NCI-H446 treated with DMSO at 0.1 percent for 48 hours (cell line): ENCODE measurements at regions not wholly inside any gene's neighbourhood (a gene's known extent, or its start where the extent isn't known, plus 50 kb on each side); places are given as distances from the start of the nearest gene placed in this dataset.

Experiments used
- DNase-seq: peaks from one replicate; lab custom pipeline; 2025; lab: John Stamatoyannopoulos, UW

DNA sequence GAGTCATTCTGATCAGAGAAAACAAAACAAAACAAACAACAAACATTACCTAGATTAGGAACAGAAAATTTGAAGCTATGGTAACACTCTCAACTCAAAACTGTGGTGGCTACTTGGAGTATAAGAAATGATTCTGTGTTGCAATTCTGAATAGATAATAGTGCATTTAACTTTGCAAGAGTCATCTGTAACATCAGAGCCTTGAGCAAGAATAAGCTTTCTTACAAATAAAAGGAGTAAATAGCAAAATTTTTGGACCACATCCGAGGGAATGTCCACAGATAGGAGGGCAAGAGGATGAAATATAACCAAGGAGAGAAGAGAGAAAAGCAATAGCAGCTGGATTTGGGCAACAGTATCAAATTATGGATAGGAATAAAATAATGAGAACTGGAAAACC, 1090.6 kb downstream of the SLC6A15 start:
- DNase-seq, result no peak

DNA sequence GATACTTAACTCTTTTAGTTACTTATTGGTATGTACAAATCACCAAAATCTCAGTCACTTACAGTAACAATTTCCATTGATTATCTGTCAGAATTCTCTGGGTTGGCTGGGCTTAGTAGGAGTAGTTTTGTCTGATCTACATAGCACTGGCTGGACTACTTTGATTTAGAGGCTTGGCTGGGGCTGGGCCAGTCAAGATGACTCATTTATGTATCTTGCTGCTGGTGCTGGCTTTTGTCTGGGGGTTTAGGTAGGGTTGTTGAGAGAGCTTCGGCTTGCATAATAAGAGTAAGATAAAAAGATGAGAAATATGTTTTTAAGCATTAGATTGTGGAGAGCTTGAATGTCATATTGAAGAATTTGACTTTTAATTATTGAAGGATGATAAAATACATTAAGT, 1093.7 kb downstream of the SLC6A15 start:
- DNase-seq, result peak; percentile 46

DNA sequence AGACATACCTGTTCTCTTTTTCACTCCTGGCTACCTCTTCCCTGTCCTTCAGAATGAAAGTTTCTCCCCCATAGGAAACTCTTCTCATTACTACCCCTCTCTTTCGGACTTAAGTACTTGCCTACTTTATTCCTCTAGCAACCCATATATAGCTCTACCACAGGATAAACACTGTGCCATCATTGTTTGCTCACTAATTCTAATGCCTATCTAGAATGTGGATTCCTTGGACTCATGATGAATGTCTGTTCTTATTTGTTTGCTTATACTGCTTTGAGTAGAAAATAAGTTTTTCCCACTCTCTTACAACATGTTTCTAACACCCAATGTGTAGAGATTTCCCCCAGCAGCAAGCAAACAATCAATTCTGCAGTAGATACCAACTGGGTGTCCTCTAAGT, 1094.9 kb downstream of the SLC6A15 start:
- no peak for DNase-seq

DNA sequence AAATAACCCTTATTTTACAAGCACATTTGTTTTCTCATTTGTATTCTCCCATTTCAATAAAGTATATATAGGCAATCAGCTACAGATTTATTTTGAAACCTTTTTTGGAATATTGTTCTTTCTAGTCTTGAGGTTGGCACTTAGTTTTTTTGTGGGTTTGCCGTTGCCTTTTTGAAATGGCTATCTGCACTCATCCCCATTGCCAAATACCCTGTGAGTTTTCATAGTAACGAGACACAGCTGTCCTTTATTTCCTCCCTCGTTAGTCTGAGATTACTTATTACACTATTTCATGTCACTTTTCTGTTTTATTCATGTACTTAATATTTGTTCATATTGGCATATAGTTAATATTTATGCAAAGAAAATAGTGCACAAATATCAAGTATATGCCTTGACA, 1104.0 kb downstream of the SLC6A15 start:
- DNase-seq, result no peak

DNA sequence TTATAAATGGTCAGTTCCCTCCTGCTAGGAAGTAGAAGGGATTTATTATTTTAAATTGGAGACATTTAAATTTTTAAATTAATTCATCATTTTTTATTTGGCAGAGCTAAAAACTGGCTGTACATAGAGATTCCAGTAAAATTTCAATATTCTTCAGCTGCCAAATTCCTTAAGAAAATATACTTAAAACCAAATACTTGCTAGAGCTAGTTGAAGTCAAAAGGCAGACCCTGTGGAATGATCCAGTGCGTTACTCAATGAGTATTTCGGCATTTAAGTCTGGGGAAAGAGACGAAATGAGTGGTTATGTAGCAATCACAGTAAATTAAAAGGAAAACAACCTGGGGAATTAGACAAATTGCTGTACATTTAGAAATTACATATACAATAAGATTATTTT, 1104.7 kb downstream of the SLC6A15 start:
- no peak for DNase-seq

DNA sequence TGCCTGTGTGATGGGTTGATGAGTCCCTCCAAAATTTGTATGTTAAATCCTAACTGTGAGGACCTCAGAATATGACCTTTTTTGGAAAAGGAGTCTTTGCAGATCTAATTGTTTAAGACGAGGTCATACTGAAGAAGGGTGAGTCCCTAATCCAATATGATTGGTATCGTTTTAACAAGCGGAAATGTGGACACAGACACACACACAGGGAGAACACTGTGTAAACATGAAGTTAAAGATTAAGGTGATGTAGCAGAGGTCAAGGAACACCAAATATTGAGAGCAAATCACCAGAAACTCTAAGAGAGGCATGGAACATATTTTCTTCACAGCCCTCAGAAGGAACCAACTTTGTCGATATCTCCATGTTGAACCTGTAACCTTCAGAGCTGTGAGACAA, 1106.7 kb downstream of the SLC6A15 start:
- DNase-seq, result no peak

DNA sequence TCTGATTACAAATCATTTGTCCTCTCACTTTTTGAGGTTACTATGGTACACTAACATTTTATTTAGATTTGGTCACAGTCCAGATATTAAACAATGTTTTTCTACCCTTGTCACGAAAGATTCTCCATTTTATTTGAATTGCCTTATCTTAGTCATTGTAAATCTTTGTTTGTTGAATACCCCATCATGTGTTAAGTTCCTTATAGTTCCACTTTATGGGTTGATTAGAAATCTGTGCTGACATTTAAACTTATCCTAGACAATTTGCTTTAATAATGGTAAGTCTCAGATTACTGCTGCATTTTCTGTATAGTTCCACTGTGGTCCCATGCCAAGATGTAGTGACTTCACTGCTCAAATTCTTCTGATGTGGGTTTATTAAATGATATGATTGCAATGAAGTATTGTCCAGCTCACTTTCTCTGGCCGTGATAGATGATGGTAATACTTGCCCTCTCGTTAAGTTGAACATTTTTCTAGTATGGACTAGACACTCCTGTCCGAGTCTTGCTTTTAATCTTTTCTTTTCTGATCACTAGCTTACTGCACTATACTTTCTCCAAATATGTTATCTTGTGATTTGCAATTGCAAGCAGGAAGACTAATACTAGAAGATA, 1107.3 kb downstream of the SLC6A15 start:
- DNase-seq, result no peak

DNA sequence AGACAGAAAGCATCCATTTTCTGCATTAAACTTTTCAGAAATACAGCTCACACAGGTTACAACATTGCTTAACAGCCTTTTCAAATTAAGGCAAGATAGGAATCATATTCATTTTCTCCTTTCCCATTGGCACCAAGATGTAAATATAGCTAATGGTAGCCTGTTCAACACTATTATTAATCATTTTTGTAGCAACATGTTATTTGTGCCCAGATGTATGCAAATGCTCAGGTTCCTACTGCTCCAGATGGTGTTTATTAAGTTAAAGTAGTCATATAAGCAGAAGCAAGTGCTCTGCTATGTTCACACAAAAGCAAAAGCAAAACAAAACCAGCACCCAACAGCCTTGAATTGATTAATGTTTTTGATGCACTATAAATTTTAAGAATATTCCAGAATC, 1110.6 kb downstream of the SLC6A15 start:
- DNase-seq, result peak; percentile 75

DNA sequence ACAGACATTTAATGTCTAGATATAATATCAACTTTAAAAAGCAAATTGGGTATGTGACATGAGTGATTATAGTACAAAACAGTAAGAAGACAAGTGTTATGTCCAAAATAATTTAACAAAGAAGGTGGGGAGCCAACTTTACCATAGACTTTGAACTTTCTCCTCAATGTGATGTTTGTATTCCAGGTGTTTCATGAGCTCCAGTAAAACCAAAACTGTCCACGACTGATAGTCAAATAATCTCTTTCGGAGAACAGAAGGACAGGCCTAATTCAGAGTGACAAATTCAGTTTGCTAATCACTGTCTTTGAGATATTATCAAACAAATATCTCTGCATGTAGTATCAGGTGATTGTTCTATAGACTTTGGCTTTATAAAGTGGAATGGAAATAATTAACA, 1112.6 kb downstream of the SLC6A15 start:
- no peak for DNase-seq

DNA sequence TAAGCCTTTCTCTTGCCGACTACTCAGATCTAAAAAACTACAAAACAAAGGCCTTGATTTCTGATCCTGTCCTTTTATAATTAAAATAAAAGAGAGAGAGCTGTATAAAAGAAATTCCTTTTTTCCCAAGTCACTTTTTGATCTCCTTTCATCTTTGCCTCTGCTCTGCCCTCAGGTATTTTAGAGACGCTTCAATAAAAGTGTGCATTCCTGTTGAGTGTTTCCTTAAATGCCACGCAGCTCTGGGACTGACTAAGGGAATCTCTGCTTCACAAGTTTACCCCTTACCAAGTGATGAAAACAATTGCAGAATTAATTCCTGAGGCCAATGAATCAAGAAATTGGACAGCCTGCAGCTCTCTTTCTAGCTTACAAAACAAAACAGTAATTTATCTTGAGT, 1109.8 kb downstream of the TMTC2 start:
- no peak for DNase-seq

DNA sequence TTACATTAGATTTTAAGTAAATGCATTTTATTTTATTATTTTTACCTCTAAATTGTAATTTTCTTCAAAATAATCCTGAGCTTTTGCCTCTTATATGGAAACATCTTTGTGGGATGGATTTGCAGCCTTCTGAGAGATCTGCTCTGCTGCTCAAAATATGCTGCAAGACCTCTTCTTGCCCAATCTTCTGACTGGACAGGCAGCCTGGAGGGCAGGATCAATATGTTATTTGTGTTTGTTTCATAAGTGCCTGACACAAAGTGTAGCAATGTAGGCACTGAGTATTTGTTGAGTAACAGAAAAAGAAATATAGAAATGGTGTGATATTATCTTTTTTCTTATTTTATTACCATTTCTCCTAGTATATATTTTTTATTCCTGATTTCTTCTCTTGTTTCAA, 1106.9 kb downstream of the TMTC2 start:
- no peak for DNase-seq

DNA sequence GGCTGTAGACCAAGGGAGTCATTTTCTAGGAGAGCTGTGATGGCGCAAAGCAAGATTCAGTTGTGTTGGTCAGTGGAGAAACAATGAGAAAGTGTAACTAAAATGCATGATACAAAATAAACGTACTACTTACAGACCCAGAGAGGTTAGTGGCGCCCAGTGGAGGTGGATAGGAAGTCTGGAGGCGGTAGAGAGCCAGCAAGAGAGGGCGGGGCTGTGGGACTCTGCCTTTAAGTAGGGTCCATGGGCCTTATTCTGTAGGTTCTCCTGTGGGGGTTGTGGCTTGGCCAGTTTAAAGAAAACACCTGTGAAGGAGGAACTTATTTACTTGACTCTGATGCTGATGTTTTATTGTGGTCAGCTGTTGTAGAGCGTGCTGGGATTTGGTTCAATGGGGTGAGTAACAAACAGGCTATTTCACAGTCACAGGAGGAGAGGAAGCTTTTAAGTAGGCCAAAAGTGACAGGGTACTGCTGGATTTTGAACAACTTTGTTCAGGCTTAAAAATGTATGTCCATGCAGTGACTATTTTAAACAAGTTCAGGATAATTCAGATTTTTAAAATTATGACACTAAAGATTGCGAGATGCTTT, 1097.7 kb downstream of the TMTC2 start:
- DNase-seq, result no peak

DNA sequence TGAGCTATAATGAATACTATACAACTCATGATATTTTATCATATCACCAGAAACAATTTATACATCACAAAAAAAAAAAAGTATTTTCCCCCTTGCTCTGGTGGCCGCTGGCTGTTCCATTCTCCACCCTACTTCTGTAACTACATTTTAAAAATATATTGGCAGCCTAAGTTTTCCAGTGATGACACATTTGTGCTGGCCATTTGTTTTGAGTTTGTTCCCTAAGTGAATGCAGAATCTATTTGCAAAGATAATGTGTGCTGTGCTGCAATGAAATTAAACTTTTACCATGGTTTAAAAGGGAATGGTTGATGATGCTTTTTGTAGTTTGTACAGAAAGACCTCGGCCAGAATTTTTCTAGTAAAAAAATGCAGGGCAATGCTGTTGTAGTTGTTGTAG, 1092.8 kb downstream of the TMTC2 start:
- DNase-seq, result no peak

DNA sequence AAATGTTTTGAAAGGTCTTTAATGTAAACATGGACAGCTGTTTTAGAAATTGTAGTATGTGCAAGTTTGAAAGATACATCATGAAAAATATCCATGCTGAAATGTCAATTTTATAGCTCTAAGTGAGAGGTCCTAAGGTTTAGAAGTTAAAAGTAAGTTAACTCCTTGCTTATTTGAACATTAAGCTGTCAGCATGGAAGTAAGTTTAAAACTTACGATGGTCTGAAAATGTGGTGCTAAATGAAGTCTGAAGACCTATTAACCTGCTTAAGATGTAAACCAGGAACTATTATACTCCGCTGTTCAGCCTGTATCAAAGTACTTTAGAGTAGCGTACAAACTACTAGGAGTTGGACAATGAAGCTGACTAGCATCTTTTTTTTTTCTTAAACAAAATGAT, 1082.4 kb downstream of the TMTC2 start:
- DNase-seq, result no peak

DNA sequence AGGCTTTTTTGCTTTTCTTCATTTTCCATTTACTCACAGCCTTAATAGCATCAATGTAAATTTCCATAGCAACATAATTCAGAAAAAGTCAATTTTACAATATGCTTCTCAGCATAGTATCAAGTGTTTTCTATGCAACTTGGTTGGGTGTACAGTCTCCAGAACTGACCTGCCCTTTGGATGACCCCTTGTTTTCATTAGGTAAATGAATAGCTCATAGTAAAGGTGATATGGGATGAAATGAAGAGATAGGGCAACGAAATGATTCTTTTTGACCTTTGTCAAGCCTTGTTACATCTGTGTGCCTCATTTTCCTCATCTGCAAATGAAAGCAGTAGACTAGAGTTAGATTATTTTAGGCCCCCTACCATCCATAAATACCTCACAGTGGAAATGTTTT, 1081.0 kb downstream of the TMTC2 start:
- DNase-seq, result no peak

DNA sequence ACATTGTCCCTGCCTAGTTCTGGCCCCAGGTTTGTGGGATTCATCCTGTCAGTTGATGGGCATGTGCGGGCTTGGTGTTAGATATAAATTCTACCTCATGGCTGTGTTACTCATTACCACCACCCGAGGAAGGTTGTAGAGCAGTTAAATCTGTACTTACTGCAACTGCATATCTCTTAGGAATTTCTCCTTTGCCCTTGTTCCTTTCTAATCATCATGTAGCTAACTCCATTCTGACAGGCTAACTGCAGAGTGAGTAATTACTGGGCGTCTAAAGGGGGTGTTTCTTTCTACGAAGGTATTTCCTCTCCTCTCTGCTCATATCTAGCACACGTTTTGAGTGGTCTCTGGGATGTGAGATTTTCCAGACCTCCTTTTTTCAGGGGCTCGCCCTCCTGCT, 1076.7 kb downstream of the TMTC2 start:
- DNase-seq, result no peak

DNA sequence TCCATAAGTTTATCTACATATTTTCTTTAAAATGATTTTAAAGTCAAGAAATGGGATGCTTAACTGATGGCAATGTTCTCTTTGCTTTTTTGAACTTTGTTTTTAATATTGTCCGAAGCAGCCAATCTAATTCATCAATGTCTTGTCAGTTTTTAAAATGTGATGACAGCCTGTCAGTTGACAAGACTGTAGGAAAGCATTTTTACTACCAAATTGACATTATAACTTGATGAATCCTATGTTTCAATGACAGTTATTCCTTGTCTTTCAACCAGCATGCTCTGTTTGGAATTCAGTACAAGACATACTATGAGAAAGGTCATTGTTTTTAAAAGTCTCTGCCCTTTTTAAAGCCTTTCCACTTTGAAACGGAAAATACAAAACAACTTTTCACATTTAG, 1073.2 kb downstream of the TMTC2 start:
- no peak for DNase-seq

DNA sequence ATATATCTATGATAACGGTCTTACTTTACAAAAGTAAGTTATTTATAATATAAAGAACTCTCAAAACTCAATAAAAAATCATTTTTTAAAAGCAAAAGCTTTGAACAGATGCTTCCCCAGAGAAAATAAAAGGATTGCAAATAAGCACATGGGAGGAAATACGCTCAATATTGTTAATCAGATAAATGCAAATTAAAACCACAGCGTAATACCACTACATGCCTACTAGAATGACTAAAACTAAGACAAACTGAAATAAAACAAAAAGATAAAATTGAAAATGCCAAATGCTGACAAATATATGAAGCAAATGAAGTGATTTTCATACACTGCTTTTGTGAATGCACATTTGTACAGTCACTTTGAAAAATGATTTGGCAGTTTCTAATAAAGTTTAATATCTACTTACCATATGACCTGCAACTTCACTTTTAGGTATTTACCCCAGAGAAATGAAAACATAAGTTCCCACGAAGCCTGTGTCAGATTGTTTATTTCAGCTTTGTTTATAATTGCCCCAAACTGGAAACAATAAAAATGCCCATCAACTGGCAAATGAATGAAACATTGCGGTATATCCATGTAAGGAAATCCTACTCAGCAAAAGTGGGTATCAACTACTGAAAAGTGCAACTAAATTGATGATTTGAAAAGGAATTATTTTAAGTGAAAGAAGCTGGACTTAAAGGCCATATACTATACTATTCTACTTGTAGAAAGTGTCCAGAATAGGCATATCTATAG, 1072.4 kb downstream of the TMTC2 start:
- DNase-seq, result no peak

DNA sequence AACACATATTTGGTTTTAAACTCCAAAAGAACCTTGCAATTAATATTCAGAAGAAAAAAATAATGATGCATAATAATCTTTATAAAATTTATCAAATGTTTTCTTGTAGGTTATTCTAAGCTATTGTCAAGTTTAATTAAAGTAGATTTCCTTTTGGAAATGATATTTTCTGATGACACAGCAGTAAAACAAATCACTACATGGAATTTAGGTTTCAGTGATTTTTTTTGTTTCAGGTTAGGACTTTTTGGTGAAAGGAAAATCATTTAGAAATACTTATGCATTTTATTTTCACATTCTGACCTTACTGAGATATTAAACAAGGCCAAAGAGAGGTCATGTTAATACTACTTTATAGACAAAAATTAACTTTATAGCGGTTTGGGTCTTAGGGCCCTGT, 1067.2 kb downstream of the TMTC2 start:
- no peak for DNase-seq

DNA sequence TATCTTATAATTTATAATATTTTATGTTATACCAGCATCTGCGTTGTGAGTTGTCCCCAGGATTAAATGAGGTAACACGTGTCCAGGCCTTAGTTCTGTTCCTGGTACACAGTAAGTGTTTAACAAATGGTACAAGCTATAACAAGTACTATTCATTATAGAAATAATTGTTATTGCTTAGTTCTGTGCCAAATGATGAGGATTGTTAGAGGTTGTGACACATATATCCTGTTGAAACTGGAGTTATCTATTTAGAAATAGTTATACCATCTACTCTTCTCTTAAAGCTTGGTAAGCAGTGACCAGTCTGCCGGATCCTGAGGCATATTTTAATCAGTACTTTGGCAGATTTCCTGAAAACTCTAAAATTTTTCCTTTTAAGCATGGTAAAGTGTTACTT, 1066.5 kb downstream of the TMTC2 start:
- DNase-seq, result no peak

DNA sequence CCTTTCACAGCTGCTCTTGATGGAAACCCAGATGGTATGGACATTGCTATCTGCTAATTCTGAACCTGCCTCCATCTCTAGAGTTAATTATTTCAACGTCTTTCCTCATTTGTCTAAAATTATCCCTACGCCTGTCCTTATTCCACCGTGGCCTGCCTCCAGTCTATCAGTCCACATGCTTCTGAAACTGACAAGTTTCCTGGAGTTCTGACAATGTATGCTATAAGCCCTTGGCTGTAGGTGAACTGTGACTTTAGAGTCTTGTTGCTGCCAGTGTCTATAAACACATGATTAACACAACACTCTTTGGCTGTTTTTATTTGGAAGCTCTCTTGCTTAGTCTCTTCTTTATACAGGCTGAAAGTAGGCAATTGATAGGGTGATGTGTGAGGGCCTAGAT, 1052.9 kb downstream of the TMTC2 start:
- no peak for DNase-seq

DNA sequence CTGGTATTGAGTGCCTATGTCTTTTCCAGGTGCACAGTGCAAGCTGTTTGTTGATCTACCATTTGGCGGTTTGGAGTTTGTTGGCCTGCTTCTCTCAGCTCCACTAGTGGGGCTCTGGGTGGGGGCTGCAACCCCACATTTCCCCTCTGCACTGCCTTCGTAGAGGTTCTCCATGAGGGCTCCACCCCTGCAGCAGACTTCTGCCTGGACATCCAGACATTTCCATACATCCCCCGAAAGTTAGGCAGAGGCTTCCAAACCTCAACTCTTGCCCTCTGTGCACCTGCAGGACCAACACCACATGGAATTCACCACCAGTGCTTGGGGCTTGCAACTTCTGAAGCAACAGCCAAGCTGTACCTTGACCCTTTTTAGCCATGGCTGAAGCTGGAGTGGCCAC, 1024.1 kb downstream of the TMTC2 start:
- DNase-seq, result no peak

DNA sequence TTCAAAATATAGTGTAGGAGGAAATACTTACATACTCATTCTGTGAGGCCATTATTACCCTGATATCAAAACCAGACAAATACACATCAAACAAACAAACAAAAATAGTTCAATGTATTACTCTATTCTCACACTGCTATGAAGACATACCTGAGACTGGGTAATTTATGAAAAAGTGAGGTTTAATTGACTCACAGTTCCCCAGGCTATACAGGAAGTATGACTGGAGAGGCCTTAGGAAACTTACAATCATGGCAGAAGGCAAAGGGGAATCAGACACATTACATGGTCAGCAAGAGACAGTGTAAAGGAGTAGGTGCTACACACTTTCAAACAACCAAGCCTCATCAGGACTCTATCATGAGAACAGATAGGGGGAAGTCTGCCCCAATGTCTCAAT, 1023.2 kb downstream of the TMTC2 start:
- no peak for DNase-seq

DNA sequence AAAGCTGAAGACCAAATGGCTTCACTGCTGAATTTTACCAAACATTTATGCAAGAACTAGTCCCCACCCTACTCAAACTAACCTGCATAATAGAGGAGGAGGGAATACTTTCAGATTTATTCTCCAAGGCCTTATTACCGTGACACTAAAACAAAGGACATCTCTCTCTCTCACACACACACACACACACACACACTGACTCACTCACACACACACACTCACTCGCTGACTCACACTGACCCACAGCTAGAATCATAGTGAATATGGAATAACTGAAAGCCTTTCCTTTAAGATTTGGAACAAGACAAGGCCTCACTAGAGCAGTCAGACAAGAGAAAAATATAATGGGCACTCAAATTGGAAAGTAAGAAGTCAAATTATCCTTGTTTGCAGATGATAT, 1014.1 kb downstream of the TMTC2 start:
- no peak for DNase-seq
